22Rv1 (cell line): ENCODE measurements at regions not wholly inside any gene's neighbourhood (a gene's known extent, or its start where the extent isn't known, plus 50 kb on each side); places are given as distances from the start of the nearest gene placed in this dataset.

Experiments
- ZFX ChIP-seq: fragments of 450-650 bp; IDR thresholded peaks from 2 replicates; pipeline ENCODE4 v1.6.1; 2017; ENCODE audit warnings: antibody characterized with exemption, borderline replicate concordance
- TF ChIP-seq, protein P1 (sequence below): fragments of 450-650 bp; IDR thresholded peaks from 2 replicates; pipeline ENCODE4 v1.5.1; 2017; ENCODE audit warnings: mild to moderate bottlenecking

- TF ChIP-seq, protein P1, sequence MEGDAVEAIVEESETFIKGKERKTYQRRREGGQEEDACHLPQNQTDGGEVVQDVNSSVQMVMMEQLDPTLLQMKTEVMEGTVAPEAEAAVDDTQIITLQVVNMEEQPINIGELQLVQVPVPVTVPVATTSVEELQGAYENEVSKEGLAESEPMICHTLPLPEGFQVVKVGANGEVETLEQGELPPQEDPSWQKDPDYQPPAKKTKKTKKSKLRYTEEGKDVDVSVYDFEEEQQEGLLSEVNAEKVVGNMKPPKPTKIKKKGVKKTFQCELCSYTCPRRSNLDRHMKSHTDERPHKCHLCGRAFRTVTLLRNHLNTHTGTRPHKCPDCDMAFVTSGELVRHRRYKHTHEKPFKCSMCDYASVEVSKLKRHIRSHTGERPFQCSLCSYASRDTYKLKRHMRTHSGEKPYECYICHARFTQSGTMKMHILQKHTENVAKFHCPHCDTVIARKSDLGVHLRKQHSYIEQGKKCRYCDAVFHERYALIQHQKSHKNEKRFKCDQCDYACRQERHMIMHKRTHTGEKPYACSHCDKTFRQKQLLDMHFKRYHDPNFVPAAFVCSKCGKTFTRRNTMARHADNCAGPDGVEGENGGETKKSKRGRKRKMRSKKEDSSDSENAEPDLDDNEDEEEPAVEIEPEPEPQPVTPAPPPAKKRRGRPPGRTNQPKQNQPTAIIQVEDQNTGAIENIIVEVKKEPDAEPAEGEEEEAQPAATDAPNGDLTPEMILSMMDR, result no peak
- TF ChIP-seq ZFX, result no peak
Measured at GRCh38 chr6:21915707-21916260, 322.2 kb downstream of the SOX4 start.
